ENCODE measurements at regions not wholly inside any gene's neighbourhood (a gene's known extent, or its start where the extent isn't known, plus 50 kb on each side); places are given as distances from the start of the nearest gene placed in this dataset.

- in situ Hi-C loops (cut with HindIII; ENCODE audit: low sequenced_read_pairs) = no loop called here
- no peak for DNase-seq (ENCODE audit: low read depth, low spot score)
- TF ChIP-seq, protein P1, sequence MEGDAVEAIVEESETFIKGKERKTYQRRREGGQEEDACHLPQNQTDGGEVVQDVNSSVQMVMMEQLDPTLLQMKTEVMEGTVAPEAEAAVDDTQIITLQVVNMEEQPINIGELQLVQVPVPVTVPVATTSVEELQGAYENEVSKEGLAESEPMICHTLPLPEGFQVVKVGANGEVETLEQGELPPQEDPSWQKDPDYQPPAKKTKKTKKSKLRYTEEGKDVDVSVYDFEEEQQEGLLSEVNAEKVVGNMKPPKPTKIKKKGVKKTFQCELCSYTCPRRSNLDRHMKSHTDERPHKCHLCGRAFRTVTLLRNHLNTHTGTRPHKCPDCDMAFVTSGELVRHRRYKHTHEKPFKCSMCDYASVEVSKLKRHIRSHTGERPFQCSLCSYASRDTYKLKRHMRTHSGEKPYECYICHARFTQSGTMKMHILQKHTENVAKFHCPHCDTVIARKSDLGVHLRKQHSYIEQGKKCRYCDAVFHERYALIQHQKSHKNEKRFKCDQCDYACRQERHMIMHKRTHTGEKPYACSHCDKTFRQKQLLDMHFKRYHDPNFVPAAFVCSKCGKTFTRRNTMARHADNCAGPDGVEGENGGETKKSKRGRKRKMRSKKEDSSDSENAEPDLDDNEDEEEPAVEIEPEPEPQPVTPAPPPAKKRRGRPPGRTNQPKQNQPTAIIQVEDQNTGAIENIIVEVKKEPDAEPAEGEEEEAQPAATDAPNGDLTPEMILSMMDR (IDR thresholded peaks at IDR 0.05; ENCODE audit: low read depth, low read length) = no peak
- H3K4me3 ChIP-seq (ENCODE audit: low read depth, low read length) = no peak overlapping the region
Observed at GRCh38 chr2:126408671-126409070, 247.3 kb upstream of the GYPC start.

GRCh38 chr2:126409850-126410249 is 246.1 kb upstream of the GYPC start:
- in situ Hi-C loops (cut with HindIII; ENCODE audit: low sequenced_read_pairs) = no loop called here
- TF ChIP-seq, protein P1 (IDR thresholded peaks at IDR 0.05; ENCODE audit: low read depth, low read length) = no peak
- no peak overlapping the region for H3K4me3 ChIP-seq (ENCODE audit: low read depth, low read length)
- DNase-seq (ENCODE audit: low read depth, low spot score) = no peak

DNA sequence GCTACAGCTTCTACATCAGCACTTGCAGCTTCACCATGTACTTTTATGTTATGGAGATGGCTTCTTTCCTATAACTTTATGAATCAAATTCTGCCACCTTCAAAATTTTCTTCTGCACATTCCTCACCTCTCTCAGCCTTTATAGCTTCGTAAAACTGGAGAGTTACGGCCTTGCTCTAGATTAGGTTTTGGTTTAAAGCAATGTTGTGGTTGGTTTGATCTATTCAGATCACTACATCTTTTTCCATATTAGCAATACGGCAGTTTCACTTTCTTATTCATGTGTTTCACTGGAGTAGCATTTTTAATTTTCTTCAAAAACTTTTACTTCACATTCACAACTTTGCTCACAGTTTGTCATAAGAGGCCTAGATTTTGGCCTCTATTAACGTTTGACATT is 242.9 kb upstream of the GYPC start:
- H3K4me3 ChIP-seq (ENCODE audit: low read depth, low read length) = no peak overlapping the region
- in situ Hi-C loops (cut with HindIII; ENCODE audit: low sequenced_read_pairs) = no loop called here
- no peak for DNase-seq (ENCODE audit: low read depth, low spot score)
- TF ChIP-seq, protein P1 (IDR thresholded peaks at IDR 0.05; ENCODE audit: low read depth, low read length) = no peak

DNA sequence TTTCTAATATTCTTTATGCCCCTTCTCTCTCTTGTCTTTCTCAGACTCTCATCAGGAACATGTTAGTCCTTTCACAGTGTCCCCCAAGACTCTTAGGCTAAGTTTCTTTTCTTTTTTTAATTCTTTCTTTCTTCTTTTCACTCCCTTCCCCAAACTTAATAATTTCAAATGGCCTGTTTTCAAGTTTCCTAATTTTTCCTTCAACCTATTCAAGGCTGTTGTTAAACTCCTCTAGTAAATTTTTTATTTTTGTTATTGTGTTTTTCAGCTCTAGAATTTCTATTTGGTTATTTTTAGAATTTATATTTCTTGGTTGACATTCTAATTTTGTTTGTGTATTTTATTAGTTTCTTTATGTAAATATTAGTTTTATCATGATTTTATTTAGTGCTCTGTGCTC is 236.6 kb upstream of the GYPC start:
- TF ChIP-seq, protein P1 (IDR thresholded peaks at IDR 0.05; ENCODE audit: low read depth, low read length) = no peak
- DNase-seq (ENCODE audit: low read depth, low spot score) = no peak
- no peak overlapping the region for H3K4me3 ChIP-seq (ENCODE audit: low read depth, low read length)
- in situ Hi-C loops (cut with HindIII; ENCODE audit: low sequenced_read_pairs) = no loop called here

- in situ Hi-C loops (cut with HindIII; ENCODE audit: low sequenced_read_pairs) = no loop called here
- no peak for DNase-seq (ENCODE audit: low read depth, low spot score)
- TF ChIP-seq, protein P1 (IDR thresholded peaks at IDR 0.05; ENCODE audit: low read depth, low read length) = no peak
Observed at GRCh38 chr2:126425943-126426342, 230.0 kb upstream of the GYPC start.

GRCh38 chr2:126429103-126429502 is 226.9 kb upstream of the GYPC start:
- in situ Hi-C loops (cut with HindIII; ENCODE audit: low sequenced_read_pairs) = no loop called here
- TF ChIP-seq, protein P1 (IDR thresholded peaks at IDR 0.05; ENCODE audit: low read depth, low read length) = no peak
- DNase-seq (ENCODE audit: low read depth, low spot score) = no peak
- H3K4me3 ChIP-seq (ENCODE audit: low read depth, low read length) = no peak overlapping the region

More at GRCh38 chr2:126425943-126426342, 230.0 kb upstream of the GYPC start:
- no peak overlapping the region for H3K4me3 ChIP-seq (ENCODE audit: low read depth, low read length)

DNA sequence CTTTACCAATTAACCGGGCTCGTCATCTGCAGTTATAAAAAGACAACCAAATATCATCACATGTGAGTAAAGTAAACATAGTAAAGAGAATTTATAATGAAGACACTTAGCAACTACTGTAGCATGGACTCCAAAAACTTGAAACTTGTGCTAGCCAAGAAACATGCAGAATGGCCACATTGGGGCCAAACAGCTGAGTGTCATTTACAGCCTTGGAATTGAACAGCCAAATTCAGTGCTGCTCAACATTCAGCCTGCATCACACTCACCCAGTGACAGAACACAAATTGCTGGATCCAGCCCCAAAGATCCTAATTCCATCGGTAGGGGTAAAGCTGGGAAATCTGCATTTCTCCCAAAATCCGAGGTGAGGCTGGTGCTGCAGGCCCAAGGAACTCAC is 224.8 kb upstream of the GYPC start:
- no peak overlapping the region for H3K4me3 ChIP-seq (ENCODE audit: low read depth, low read length)
- no peak for DNase-seq (ENCODE audit: low read depth, low spot score)
- in situ Hi-C loops (cut with HindIII; ENCODE audit: low sequenced_read_pairs) = no loop called here

More for the DNA sequence above, 224.8 kb upstream of the GYPC start:
- TF ChIP-seq, protein P1 (IDR thresholded peaks at IDR 0.05; ENCODE audit: low read depth, low read length) = no peak

Data from astrocyte of the spinal cord (primary cell).